ENCODE measurements at regions not wholly inside any gene's neighbourhood (a gene's known extent, or its start where the extent isn't known, plus 50 kb on each side); places are given as distances from the start of the nearest gene placed in this dataset.

- WGBS (ENCODE audit: low lambda C conversion rate): 51% methylated on average over 9 of the region's 9 CpGs
- TF ChIP-seq POLR2AphosphoS5 (IDR thresholded peaks at IDR 0.05; ENCODE audit: low read depth, low read length) (no peak), MAX (IDR thresholded peaks at IDR 0.05; ENCODE audit: low read depth) (no peak), FOSL2 (IDR thresholded peaks at IDR 0.05; ENCODE audit: borderline replicate concordance, low read depth) (no peak), FOXJ3 (CRISPR knock-in tag; IDR thresholded peaks at IDR 0.05) (no peak), TCF12 (IDR thresholded peaks at IDR 0.05) (no peak), RAD21 (IDR thresholded peaks at IDR 0.05; ENCODE audit: low read length) (no peak), GABPA (IDR thresholded peaks at IDR 0.05; ENCODE audit: low read depth) (no peak), GATA2 (CRISPR knock-in tag; IDR thresholded peaks at IDR 0.05) (no peak), MEF2A (IDR thresholded peaks at IDR 0.05; ENCODE audit: borderline replicate concordance, low read depth) (no peak), USF2 (IDR thresholded peaks at IDR 0.05; ENCODE audit: borderline replicate concordance, low read depth, low read length) (no peak), EZH2phosphoT487 (IDR thresholded peaks at IDR 0.05; ENCODE audit: borderline replicate concordance, low read depth) (no peak), FOXM1 (IDR thresholded peaks at IDR 0.05; ENCODE audit: low read depth) (no peak), NRF1 (IDR thresholded peaks at IDR 0.05; ENCODE audit: low read depth, low read length) (no peak), RFX5 (IDR thresholded peaks at IDR 0.05; ENCODE audit: low read length) (no peak), NFIC (IDR thresholded peaks at IDR 0.05; ENCODE audit: borderline replicate concordance) (no peak), ELF1 (IDR thresholded peaks at IDR 0.05) (no peak), RCOR1 (IDR thresholded peaks at IDR 0.05; ENCODE audit: low read length) (no peak), CHD2 (IDR thresholded peaks at IDR 0.05; ENCODE audit: low read length, partially characterized antibody) (no peak)
- TF ChIP-seq, protein P1, sequence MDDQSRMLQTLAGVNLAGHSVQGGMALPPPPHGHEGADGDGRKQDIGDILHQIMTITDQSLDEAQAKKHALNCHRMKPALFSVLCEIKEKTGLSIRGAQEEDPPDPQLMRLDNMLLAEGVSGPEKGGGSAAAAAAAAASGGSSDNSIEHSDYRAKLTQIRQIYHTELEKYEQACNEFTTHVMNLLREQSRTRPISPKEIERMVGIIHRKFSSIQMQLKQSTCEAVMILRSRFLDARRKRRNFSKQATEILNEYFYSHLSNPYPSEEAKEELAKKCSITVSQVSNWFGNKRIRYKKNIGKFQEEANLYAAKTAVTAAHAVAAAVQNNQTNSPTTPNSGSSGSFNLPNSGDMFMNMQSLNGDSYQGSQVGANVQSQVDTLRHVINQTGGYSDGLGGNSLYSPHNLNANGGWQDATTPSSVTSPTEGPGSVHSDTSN (IDR thresholded peaks at IDR 0.05): no peak
- TF ChIP-seq, protein P2, sequence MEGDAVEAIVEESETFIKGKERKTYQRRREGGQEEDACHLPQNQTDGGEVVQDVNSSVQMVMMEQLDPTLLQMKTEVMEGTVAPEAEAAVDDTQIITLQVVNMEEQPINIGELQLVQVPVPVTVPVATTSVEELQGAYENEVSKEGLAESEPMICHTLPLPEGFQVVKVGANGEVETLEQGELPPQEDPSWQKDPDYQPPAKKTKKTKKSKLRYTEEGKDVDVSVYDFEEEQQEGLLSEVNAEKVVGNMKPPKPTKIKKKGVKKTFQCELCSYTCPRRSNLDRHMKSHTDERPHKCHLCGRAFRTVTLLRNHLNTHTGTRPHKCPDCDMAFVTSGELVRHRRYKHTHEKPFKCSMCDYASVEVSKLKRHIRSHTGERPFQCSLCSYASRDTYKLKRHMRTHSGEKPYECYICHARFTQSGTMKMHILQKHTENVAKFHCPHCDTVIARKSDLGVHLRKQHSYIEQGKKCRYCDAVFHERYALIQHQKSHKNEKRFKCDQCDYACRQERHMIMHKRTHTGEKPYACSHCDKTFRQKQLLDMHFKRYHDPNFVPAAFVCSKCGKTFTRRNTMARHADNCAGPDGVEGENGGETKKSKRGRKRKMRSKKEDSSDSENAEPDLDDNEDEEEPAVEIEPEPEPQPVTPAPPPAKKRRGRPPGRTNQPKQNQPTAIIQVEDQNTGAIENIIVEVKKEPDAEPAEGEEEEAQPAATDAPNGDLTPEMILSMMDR (IDR thresholded peaks at IDR 0.05): no peak
Measured at GRCh38 chr14:101334656-101335055, 226.6 kb upstream of the DIO3 start.

More at GRCh38 chr14:101334656-101335055, 226.6 kb upstream of the DIO3 start:
- ChIA-PET CTCF (no interaction called here), POLR2A (no interaction called here)
- Histone ChIP-seq H3K27me3 (ENCODE audit: insufficient read depth) (no peaks in the 10 kb centered on the region), H3K9me3 (no peaks in the 10 kb centered on the region), H3K4me3 (ENCODE audit: low read depth in 2 of 2, low read length in 1 of 2) (no peak overlapping the region), H3K27ac (ENCODE audit: low read depth in 2 of 2, low read length in 1 of 2) (no peak overlapping the region), H4K20me1 (ENCODE audit: insufficient read depth) (no peaks in the 10 kb centered on the region), H3K4me2 (no peak overlapping the region), H3K9me2 (no peaks in the 10 kb centered on the region), H2AFZ (ENCODE audit: low read depth) (no peak overlapping the region), H3K36me3 (replicated peaks in 1 of 2; ENCODE audit: control insufficient read depth in 1 of 2, insufficient read depth in 2 of 2, low read length in 1 of 2) (no peaks in the 10 kb centered on the region), H3K9ac (no peak overlapping the region), H3K79me2 (ENCODE audit: insufficient read depth) (no peaks in the 10 kb centered on the region), H3K4me1 (ENCODE audit: control insufficient read depth in 1 of 2, insufficient read depth in 2 of 2, low read depth in 1 of 2, low read length in 1 of 2) (peaks cover 0 to 4% of the 10 kb centered on the region in 2 experiments; a peak in 1 of 4 replicates), H3F3A (replicated peaks; ENCODE audit: insufficient read depth) (no peaks in the 10 kb centered on the region)
- DNase-seq: no peak

All from SK-N-SH (cell line).